K562 (cell line): ENCODE measurements at regions not wholly inside any gene's neighbourhood (a gene's known extent, or its start where the extent isn't known, plus 50 kb on each side); places are given as distances from the start of the nearest gene placed in this dataset.

Experiments
- ATAC-seq: fragments of 200-7000 bp; cut with Tn5 transposase; 3 replicates; pipeline ENCODE4 v1.9.1; 2020; ENCODE audit warnings: moderate library complexity
- BruUV-seq: library from RNA; stranded (reverse); fragments of 400-500 nt; replicated peaks from 2 replicates; lab custom pipeline; 2021; lab: Mats Ljungman, UMichigan
- CTCF ChIA-PET: fragments of 300-600 bp; formaldehyde crosslinking; extraction: SDS; loops from one replicate; lab custom pipeline; 2021; ENCODE audit warnings: low intra/inter-chr PET ratio; lab: Yijun Ruan, JAX
- POLR2A ChIA-PET: fragments of 300-600, 350-650 bp; sonication (Branson Sonifier 250); formaldehyde crosslinking; extraction: SDS; loops from one replicate; lab custom pipeline; 2021; ENCODE audit warnings: antibody characterized with exemption, inconsistent platforms; lab: Yijun Ruan, JAX
- DNase-seq, 4 experiments: peaks; one replicate each; pipeline versions ENCODE4 v3.0.0 to v3.0.0-alpha.2; 2011 to 2018; ENCODE audit warnings: low spot score in 3 of 4, mixed read lengths in 3 of 4; ENCODE audit errors: extremely low read depth in 1 of 4
- FAIRE-seq: peaks from 2 replicates; lab custom pipeline; 2011; peaks lifted over from hg19 to GRCh38; lab: Jason Lieb, UNC
- H2AFZ ChIP-seq: 2 replicates; pipeline ENCODE4 v1.6.0; 2011; ENCODE audit warnings: low read depth, low read length, control low read depth, inconsistent platforms
- H3K27ac ChIP-seq: fragments of 200-600 bp; 3 replicates; pipeline ENCODE4 v1.8.0; 2011; ENCODE audit warnings: low read depth, mild to moderate bottlenecking, control low read depth, inconsistent platforms, low read length, moderate library complexity, mixed read lengths; ENCODE audit errors: extremely low read depth
- H3K27me3 ChIP-seq, 2 experiments: fragments of 300-600 bp in 1 of 2; 2 replicates in 1 of 2; 3 replicates in 1 of 2; pipeline versions ENCODE4 v1.6.0 to v1.8.0; 2011; ENCODE audit warnings: inconsistent platforms in 2 of 2, low read length in 2 of 2, mild to moderate bottlenecking in 1 of 2, mixed read lengths in 1 of 2, moderate library complexity in 1 of 2; ENCODE audit not compliant: control insufficient read depth in 2 of 2, insufficient read depth in 2 of 2
- H3K36me3 ChIP-seq: fragments of 300-600 bp; 3 replicates; pipeline ENCODE4 v1.8.0; 2011; ENCODE audit warnings: mild to moderate bottlenecking, low read length, inconsistent platforms; ENCODE audit not compliant: control insufficient read depth, insufficient read depth
- H3K4me1 ChIP-seq, 2 experiments: fragments of 200-600 bp in 1 of 2; replicated peaks in 1 of 2; 2 replicates in 1 of 2; 3 replicates in 1 of 2; pipeline versions ENCODE4 v1.5.1 to v1.8.0; 2011; ENCODE audit warnings: inconsistent platforms in 2 of 2, low read length in 2 of 2, mild to moderate bottlenecking in 1 of 2, mixed read lengths in 1 of 2, moderate library complexity in 1 of 2; ENCODE audit not compliant: control insufficient read depth in 2 of 2, insufficient read depth in 2 of 2
- H3K4me2 ChIP-seq: 2 replicates; pipeline ENCODE4 v1.6.1; 2011; ENCODE audit warnings: low read length, control low read depth, inconsistent platforms, mixed read lengths; ENCODE audit not compliant: insufficient read depth
- H3K4me3 ChIP-seq: fragments of 200-600 bp; sonication (generic), shearing (Covaris generic); 2 replicates; pipeline ENCODE4 v1.5.1; 2016; ENCODE audit warnings: control low read depth, inconsistent platforms
- H3K79me2 ChIP-seq: fragments of 200-600 bp; 3 replicates; pipeline ENCODE4 v1.8.0; 2011; ENCODE audit warnings: low read length, inconsistent platforms; ENCODE audit not compliant: control insufficient read depth, insufficient read depth
- H3K9ac ChIP-seq, 2 experiments: 2 replicates each; pipeline versions ENCODE4 v1.6.0 to v1.6.1; 2011; ENCODE audit warnings: low read depth in 2 of 2, low read length in 2 of 2, control low read depth in 1 of 2, inconsistent platforms in 1 of 2, mild to moderate bottlenecking in 1 of 2, mixed read lengths in 1 of 2; ENCODE audit not compliant: insufficient read depth in 1 of 2
- H3K9me1 ChIP-seq: one replicate; pipeline ENCODE4 v1.6.0; 2011; ENCODE audit warnings: inconsistent platforms, mild to moderate bottlenecking, low read length, moderate library complexity; ENCODE audit not compliant: control insufficient read depth, insufficient read depth
- H3K9me3 ChIP-seq: replicated peaks from 2 replicates; pipeline ENCODE4 v1.5.1; 2011; ENCODE audit warnings: low read depth, low read length, inconsistent platforms; ENCODE audit not compliant: control insufficient read depth, insufficient read depth
- H4K20me1 ChIP-seq: replicated peaks from 2 replicates; pipeline ENCODE4 v1.6.1; 2011; ENCODE audit warnings: low read length, inconsistent platforms, mixed read lengths; ENCODE audit not compliant: control insufficient read depth, insufficient read depth
- ARID1B ChIP-seq: fragments of 450-650 bp; IDR thresholded peaks from 2 replicates; pipeline ENCODE4 v1.6.1; 2016; ENCODE audit warnings: antibody characterized with exemption, mild to moderate bottlenecking, inconsistent platforms
- ARID2 ChIP-seq: fragments of 450-650 bp; IDR thresholded peaks from 2 replicates; pipeline ENCODE4 v1.6.1; 2017; ENCODE audit warnings: antibody characterized with exemption, mild to moderate bottlenecking
- FIP1L1 ChIP-seq: fragments of 200-400 bp; formaldehyde crosslinking; IDR thresholded peaks from 2 replicates; pipeline ENCODE4 v1.6.1; 2018; ENCODE audit warnings: mild to moderate bottlenecking, low read depth, low read length; ENCODE audit not compliant: poor library complexity, severe bottlenecking
- FOS ChIP-seq: IDR thresholded peaks from 3 replicates; pipeline ENCODE4 v1.6.1; 2011; ENCODE audit not compliant: insufficient read length; ENCODE audit errors: extremely low read depth
- FOXP1 ChIP-seq: sonication (generic); formaldehyde crosslinking; IDR thresholded peaks from 2 replicates; pipeline ENCODE4 v1.8.0; 2022; ENCODE audit warnings: mild to moderate bottlenecking, missing genetic modification reagents
- FUS ChIP-seq: fragments of 200-400 bp; formaldehyde crosslinking; optimal IDR thresholded peaks from 2 replicates; pipeline ENCODE3; 2017; ENCODE audit warnings: low read depth, low read length
- GATA2 ChIP-seq: sonication (generic); formaldehyde crosslinking; IDR thresholded peaks from 2 replicates; pipeline ENCODE4 v1.4.0; 2020; ENCODE audit warnings: mild to moderate bottlenecking, missing genetic modification reagents
- HMG20B ChIP-seq: fragments of 250-450 bp; sonication (Bioruptor Pico); IDR thresholded peaks from 2 replicates; pipeline ENCODE4 v1.5.0; 2021; ENCODE audit warnings: mild to moderate bottlenecking
- MCM7 ChIP-seq, 2 experiments: fragments of 450-650 bp; IDR thresholded peaks; 2 replicates each; pipeline ENCODE4 v1.6.1; 2016 to 2018
- POLR2A ChIP-seq: fragments of 450-650 bp; conservative IDR thresholded peaks from 2 replicates; pipeline ENCODE4 v1.6.1; 2016
- RCOR1 ChIP-seq, 2 experiments: IDR thresholded peaks; 2 replicates each; pipeline ENCODE4 v1.6.1; 2012; ENCODE audit warnings: low read depth in 2 of 2, low read length in 2 of 2, borderline replicate concordance in 1 of 2, improper control_type of control experiment in 1 of 2
- SAFB ChIP-seq: fragments of 200-400 bp; formaldehyde crosslinking; IDR thresholded peaks from 2 replicates; pipeline ENCODE4 v1.6.1; 2017; ENCODE audit warnings: low read depth, low read length, borderline replicate concordance
- SPI1 ChIP-seq: IDR thresholded peaks from 2 replicates; pipeline ENCODE4 v1.6.1; 2011; ENCODE audit warnings: low read depth, low read length, control low read depth, borderline replicate concordance
- STAT5B ChIP-seq: fragments of 250-450 bp; sonication (Bioruptor Pico); IDR thresholded peaks from 2 replicates; pipeline ENCODE4 v1.8.0; 2021; ENCODE audit warnings: mild to moderate bottlenecking, inconsistent platforms
- THRAP3 ChIP-seq: fragments of 450-650 bp; IDR thresholded peaks from 2 replicates; pipeline ENCODE4 v1.6.1; 2016; ENCODE audit warnings: mild to moderate bottlenecking, inconsistent platforms, borderline replicate concordance
- WGBS: fragments of 100-300 bp; shearing (Covaris generic); methylation state at CpG from one replicate; pipeline ENCODE4 v1.1.6; 2016; ENCODE audit warnings: low coverage, mixed read lengths; ENCODE audit not compliant: insufficient coverage; ENCODE audit errors: missing lambda C conversion rate; 5-methylcytosine and 5-hydroxymethylcytosine counted together
- in situ Hi-C: fragments of 300-500 bp; cut with MboI; formaldehyde crosslinking; loops from 4 replicates; pipeline ENCODE4 v1.15.0; 2018; ENCODE audit warnings: inconsistent platforms, mixed read lengths
- intact Hi-C: fragments of 100-400 bp; cut with micrococcal nuclease; formaldehyde crosslinking; loops from 2 replicates; pipeline ENCODE4 v1.14.2; 2022
- TF ChIP-seq, protein P1 (sequence below): fragments of 200-800 bp; sonication (Bioruptor generic); IDR thresholded peaks from 2 replicates; pipeline ENCODE4 v1.6.1; 2017; ENCODE audit warnings: missing genetic modification characterization, missing compliant biosample characterization

DNA sequence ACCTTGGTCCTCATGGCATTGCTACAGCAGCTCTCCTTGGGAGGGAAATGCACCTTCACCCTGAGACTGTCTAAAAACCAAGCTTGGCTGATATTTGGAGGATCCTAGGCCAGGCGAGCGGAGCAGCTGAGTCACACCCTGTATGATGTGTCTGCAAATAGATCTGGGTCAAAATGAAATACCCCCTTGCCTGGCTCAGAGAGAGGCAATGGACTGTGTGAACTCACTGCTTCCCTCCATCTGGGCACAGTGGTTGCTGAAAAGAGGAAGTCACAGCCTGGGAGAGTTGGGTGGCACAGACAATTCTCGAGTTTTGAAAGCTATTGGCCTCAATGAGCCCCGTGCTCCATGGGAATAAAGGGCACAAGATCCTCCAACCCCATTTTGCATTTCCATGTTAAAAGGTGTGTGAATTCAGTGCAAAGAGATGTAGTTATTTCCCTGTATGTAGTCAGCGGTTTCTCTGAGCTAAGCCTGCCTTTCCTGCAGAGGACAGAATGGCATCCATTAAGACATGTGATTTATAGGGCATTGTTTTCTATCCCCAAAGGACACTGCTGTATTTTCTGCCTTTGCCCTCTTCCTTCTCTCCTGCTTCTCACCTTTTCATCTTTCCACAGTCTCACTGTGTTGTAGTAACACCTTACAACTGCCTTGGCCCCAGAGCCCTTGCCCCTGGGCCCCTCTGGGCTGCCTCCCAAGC, 177.2 kb downstream of the GADD45G start:
- Histone ChIP-seq H3K9me3 (no peaks in the 10 kb centered on the region), H2AFZ (no peak overlapping the region), H3K27me3 (peaks cover 0 to 5% of the 10 kb centered on the region in 2 experiments; a peak in 2 of 5 replicates), H3K9ac (no peak overlapping the region), H3K4me1 (no peaks in the 10 kb centered on the region), H3K9me1 (no peaks in the 10 kb centered on the region), H3K4me2 (no peak overlapping the region), H3K27ac (no peak overlapping the region), H3K79me2 (no peaks in the 10 kb centered on the region), H3K36me3 (no peaks in the 10 kb centered on the region), H3K4me3 (no peak overlapping the region), H4K20me1 (no peaks in the 10 kb centered on the region)
- BruUV-seq, result no TSS peak
- TF ChIP-seq STAT5B (CRISPR knock-in tag) (no peak), SPI1 (peak; percentile 77; the same call in 1 of the 2 replicates)
- DNase-seq, result no peak
- no peak for ATAC-seq
- intact Hi-C loops (no loop called here), in situ Hi-C loops (no loop called here)
- 0% methylated on average over 5 of the region's 5 CpGs for WGBS
- no peak for FAIRE-seq
- POLR2A ChIA-PET, result no interaction called here
- CTCF ChIA-PET, result no interaction called here

DNA sequence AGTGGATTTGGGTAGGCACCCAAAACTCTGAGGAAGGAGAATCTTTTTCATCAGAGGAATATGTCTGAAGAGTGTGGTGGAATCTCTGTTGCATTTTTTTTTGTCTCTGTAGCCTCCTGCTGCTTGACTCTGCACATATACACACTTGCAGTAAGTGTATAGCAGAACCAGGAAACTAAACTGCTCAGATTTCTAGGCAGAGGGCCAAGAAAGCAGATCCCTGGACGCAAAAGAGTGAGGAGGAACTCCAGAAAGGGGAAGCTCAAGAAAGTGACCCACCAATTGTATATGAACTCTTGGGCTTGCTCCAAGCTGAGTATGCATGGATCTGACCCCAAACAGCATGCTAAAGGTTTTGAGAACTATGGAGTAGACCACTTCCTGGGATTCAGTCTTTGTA, 181.8 kb downstream of the GADD45G start:
- POLR2A ChIA-PET, result no interaction called here

More for the DNA sequence above, 181.8 kb downstream of the GADD45G start:
- H3K4me3 ChIP-seq, result no peak overlapping the region
- no peak overlapping the region for H3K4me2 ChIP-seq
- BruUV-seq, result no TSS peak
- H4K20me1 ChIP-seq, result no peaks in the 10 kb centered on the region
- DNase-seq (no peak), FAIRE-seq (no peak), ATAC-seq (no peak)
- no peaks in the 10 kb centered on the region for H3K36me3 ChIP-seq
- in situ Hi-C loops, result no loop called here
- H3K9ac ChIP-seq, result no peak overlapping the region
- no peak for TF ChIP-seq POLR2A
- no peak for TF ChIP-seq RCOR1 (IDR thresholded peaks at IDR 0.05; ENCODE audit: borderline replicate concordance in 1 of 2, low read depth in 2 of 2, low read length in 2 of 2)
- no peak for TF ChIP-seq ARID1B
- no peak for TF ChIP-seq HMG20B (CRISPR knock-in tag)
- TF ChIP-seq MCM7 (IDR thresholded peaks at IDR 0.05), result no peak
- no peak for TF ChIP-seq FOXP1 (CRISPR knock-in tag)
- no peak for TF ChIP-seq FIP1L1
- no peak for TF ChIP-seq FOS
- no peak for TF ChIP-seq ARID2
- no peak for TF ChIP-seq FUS
- no peak for TF ChIP-seq SAFB
- no peak for TF ChIP-seq THRAP3
- no peak for TF ChIP-seq GATA2
- TF ChIP-seq, protein P1, sequence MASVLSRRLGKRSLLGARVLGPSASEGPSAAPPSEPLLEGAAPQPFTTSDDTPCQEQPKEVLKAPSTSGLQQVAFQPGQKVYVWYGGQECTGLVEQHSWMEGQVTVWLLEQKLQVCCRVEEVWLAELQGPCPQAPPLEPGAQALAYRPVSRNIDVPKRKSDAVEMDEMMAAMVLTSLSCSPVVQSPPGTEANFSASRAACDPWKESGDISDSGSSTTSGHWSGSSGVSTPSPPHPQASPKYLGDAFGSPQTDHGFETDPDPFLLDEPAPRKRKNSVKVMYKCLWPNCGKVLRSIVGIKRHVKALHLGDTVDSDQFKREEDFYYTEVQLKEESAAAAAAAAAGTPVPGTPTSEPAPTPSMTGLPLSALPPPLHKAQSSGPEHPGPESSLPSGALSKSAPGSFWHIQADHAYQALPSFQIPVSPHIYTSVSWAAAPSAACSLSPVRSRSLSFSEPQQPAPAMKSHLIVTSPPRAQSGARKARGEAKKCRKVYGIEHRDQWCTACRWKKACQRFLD, result no peak
- no peak overlapping the region for H2AFZ ChIP-seq
- H3K27ac ChIP-seq, result no peak overlapping the region
- no peaks in the 10 kb centered on the region for H3K27me3 ChIP-seq
- intact Hi-C loops, result no loop called here
- 0% methylated on average over 1 of the region's 1 CpG for WGBS
- CTCF ChIA-PET, result no interaction called here
- H3K4me1 ChIP-seq, result no peaks in the 10 kb centered on the region
- no peaks in the 10 kb centered on the region for H3K9me3 ChIP-seq
- H3K79me2 ChIP-seq, result no peaks in the 10 kb centered on the region
- no peaks in the 10 kb centered on the region for H3K9me1 ChIP-seq
